CD4-positive, alpha-beta T cell treated with Interleukin-6 for 4 hours (primary cell): ENCODE measurements at regions not wholly inside any gene's neighbourhood (a gene's known extent, or its start where the extent isn't known, plus 50 kb on each side); places are given as distances from the start of the nearest gene placed in this dataset.
"Not testable (repeated sequence)": the region's sequence is repeated elsewhere in the genome, so short reads cannot be mapped to it uniquely, and the experiment has no call there.

ENCODE experiments used
- DNase-seq: peaks from one replicate; pipeline ENCODE4 v3.0.0-alpha.2; 2020; ENCODE audit warnings: mixed read lengths

- no peak for DNase-seq
These were observed 606.1 kb downstream of the SLC16A7 start for GRCh38 chr12:60201891-60202290.

- DNase-seq: no peak
These were observed 609.7 kb downstream of the SLC16A7 start for GRCh38 chr12:60205500-60205899.

GRCh38 chr12:60209521-60209920 is 613.7 kb downstream of the SLC16A7 start:
- no peak for DNase-seq

- DNase-seq: no peak
These were observed 614.1 kb downstream of the SLC16A7 start for GRCh38 chr12:60209933-60210332.

- no peak for DNase-seq
These were observed 614.9 kb downstream of the SLC16A7 start for GRCh38 chr12:60210756-60211155.

- no peak for DNase-seq
These were observed 615.4 kb downstream of the SLC16A7 start for GRCh38 chr12:60211244-60211643.

GRCh38 chr12:60212159-60213000 is 616.6 kb downstream of the SLC16A7 start:
- DNase-seq: no peak

GRCh38 chr12:60213272-60213671 is 617.4 kb downstream of the SLC16A7 start:
- DNase-seq: not testable (repeated sequence)

- DNase-seq: no peak
These were observed 620.4 kb downstream of the SLC16A7 start for GRCh38 chr12:60216226-60216625.

GRCh38 chr12:60223242-60223641 is 627.4 kb downstream of the SLC16A7 start:
- DNase-seq: no peak

GRCh38 chr12:60225216-60226000 is 629.6 kb downstream of the SLC16A7 start:
- no peak for DNase-seq

GRCh38 chr12:60227916-60228315 is 632.1 kb downstream of the SLC16A7 start:
- no peak for DNase-seq

GRCh38 chr12:60230056-60230455 is 634.2 kb downstream of the SLC16A7 start:
- no peak for DNase-seq

GRCh38 chr12:60231303-60231702 is 635.5 kb downstream of the SLC16A7 start:
- no peak for DNase-seq

- DNase-seq: no peak
These were observed 636.4 kb downstream of the SLC16A7 start for GRCh38 chr12:60231976-60232907.

GRCh38 chr12:60234611-60235195 is 638.9 kb downstream of the SLC16A7 start:
- DNase-seq: not testable (repeated sequence)

GRCh38 chr12:60235261-60235660 is 639.4 kb downstream of the SLC16A7 start:
- DNase-seq: no peak

- DNase-seq: not testable (repeated sequence)
These were observed 640.6 kb downstream of the SLC16A7 start for GRCh38 chr12:60236416-60236815.

- no peak for DNase-seq
These were observed 645.1 kb downstream of the SLC16A7 start for GRCh38 chr12:60240891-60241290.

- DNase-seq: no peak
These were observed 655.3 kb downstream of the SLC16A7 start for GRCh38 chr12:60251091-60251490.

GRCh38 chr12:60252359-60253096 is 656.7 kb downstream of the SLC16A7 start:
- DNase-seq: no peak

- no peak for DNase-seq
These were observed 659.2 kb downstream of the SLC16A7 start for GRCh38 chr12:60255044-60255443.
